ENCODE measurements at regions not wholly inside any gene's neighbourhood (a gene's known extent, or its start where the extent isn't known, plus 50 kb on each side); places are given as distances from the start of the nearest gene placed in this dataset.
"Not testable (repeated sequence)": the region's sequence is repeated elsewhere in the genome, so short reads cannot be mapped to it uniquely, and the experiment has no call there.

DNA sequence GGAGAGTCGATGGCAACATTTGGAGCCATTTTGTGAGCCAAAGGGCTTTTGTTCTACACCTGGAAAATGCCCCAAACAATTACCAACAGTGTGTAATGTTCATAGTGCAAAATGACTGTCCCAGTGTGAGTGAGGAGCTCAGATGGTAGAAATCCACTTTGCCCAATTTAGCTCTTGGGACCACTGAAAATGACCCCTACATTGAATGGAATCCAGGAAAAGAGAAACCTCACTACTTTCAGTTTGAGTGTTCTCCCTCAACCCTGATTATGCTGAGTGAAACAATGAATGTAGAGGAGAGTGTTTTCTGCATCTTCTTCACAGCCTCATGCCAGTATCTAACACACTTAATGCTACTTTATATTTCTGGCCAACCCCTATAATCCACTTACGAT, 84.9 kb upstream of the NRN1 start:
- TF ChIP-seq, protein P1, sequence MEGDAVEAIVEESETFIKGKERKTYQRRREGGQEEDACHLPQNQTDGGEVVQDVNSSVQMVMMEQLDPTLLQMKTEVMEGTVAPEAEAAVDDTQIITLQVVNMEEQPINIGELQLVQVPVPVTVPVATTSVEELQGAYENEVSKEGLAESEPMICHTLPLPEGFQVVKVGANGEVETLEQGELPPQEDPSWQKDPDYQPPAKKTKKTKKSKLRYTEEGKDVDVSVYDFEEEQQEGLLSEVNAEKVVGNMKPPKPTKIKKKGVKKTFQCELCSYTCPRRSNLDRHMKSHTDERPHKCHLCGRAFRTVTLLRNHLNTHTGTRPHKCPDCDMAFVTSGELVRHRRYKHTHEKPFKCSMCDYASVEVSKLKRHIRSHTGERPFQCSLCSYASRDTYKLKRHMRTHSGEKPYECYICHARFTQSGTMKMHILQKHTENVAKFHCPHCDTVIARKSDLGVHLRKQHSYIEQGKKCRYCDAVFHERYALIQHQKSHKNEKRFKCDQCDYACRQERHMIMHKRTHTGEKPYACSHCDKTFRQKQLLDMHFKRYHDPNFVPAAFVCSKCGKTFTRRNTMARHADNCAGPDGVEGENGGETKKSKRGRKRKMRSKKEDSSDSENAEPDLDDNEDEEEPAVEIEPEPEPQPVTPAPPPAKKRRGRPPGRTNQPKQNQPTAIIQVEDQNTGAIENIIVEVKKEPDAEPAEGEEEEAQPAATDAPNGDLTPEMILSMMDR (IDR thresholded peaks at IDR 0.05; ENCODE audit: low read depth, low read length, missing control alignments), result no peak
- no peak overlapping the region for H3K4me3 ChIP-seq (ENCODE audit: low read depth, low read length)
- no peak for DNase-seq (ENCODE audit: low read depth)
- in situ Hi-C loops (cut with HindIII; ENCODE audit: low sequenced_read_pairs), result no loop called here

GRCh38 chr6:6090861-6091607, 84.3 kb upstream of the NRN1 start:
- no peak for DNase-seq (ENCODE audit: low read depth)
- in situ Hi-C loops (cut with HindIII; ENCODE audit: low sequenced_read_pairs), result no loop called here
- TF ChIP-seq, protein P1 (IDR thresholded peaks at IDR 0.05; ENCODE audit: low read depth, low read length, missing control alignments), result no peak
- H3K4me3 ChIP-seq (ENCODE audit: low read depth, low read length), result no peak overlapping the region

DNA sequence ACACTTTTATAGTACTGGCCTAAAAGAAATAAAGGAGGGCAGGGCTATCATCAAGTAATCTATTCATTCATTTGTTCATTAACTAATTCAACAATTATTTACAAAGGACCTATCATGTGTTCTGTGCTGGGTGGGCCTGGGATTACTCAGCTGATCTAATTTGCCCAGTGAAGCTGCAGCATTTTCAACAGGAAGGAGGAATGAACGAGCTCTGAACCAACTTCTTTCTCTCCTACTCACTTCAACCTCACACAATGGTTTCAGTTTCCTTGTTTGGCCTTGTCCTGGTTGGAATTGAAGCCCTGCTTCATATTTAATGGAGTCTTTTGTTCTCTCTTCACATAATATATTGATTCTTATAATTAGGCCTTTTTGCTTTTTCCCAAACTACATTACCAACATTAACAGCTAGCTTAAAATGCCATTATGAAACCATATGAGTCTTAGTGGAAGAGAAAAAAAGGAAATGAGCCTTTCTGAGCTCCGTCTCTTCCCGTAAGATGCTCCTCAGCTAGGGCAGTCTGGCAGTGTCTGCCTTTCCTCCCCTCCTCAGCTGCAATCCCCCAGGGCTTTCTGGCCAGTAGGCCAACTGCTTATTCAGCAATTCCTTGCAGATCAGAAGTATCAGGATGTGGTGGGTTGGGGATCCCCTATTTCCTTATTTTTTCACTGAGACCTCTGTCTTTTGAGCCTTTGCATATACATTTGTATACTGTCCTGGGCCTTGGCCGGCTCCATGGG, 79.4 kb upstream of the NRN1 start:
- TF ChIP-seq, protein P1 (IDR thresholded peaks at IDR 0.05; ENCODE audit: low read depth, low read length, missing control alignments), result no peak
- no peak for DNase-seq (ENCODE audit: low read depth)
- no peak overlapping the region for H3K4me3 ChIP-seq (ENCODE audit: low read depth, low read length)
- in situ Hi-C loops (cut with HindIII; ENCODE audit: low sequenced_read_pairs), result no loop called here

DNA sequence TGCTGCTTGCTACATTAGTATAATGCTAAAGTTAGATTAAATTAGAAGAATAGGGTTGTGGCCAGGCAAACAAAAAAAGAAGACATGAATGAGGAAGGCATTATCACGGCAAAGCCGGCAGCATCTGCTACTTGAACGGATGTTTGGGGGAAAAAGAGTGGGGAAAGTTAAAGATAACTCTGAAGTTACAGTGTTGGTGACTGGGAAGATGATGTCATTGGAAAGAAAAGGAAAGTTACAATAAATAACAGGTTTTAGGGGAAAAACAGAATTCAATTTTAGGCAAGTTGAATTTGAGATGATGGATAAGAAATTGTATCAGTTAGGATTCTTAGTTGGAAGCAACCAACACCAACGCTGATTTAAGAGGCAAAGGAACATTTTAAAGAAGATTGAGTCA, 74.2 kb upstream of the NRN1 start:
- no peak overlapping the region for H3K4me3 ChIP-seq (ENCODE audit: low read depth, low read length)
- in situ Hi-C loops (cut with HindIII; ENCODE audit: low sequenced_read_pairs), result no loop called here
- DNase-seq (ENCODE audit: low read depth), result no peak
- TF ChIP-seq, protein P1 (IDR thresholded peaks at IDR 0.05; ENCODE audit: low read depth, low read length, missing control alignments), result no peak

GRCh38 chr6:6074190-6074589, 67.5 kb upstream of the NRN1 start:
- DNase-seq (ENCODE audit: low read depth), result no peak
- TF ChIP-seq, protein P1 (IDR thresholded peaks at IDR 0.05; ENCODE audit: low read depth, low read length, missing control alignments), result no peak
- H3K4me3 ChIP-seq (ENCODE audit: low read depth, low read length), result no peak overlapping the region
- in situ Hi-C loops (cut with HindIII; ENCODE audit: low sequenced_read_pairs), result no loop called here

- in situ Hi-C loops (cut with HindIII; ENCODE audit: low sequenced_read_pairs); DNase-seq (ENCODE audit: low read depth): not testable (repeated sequence)
Observed at GRCh38 chr6:6068157-6068556, 61.4 kb upstream of the NRN1 start.

DNA sequence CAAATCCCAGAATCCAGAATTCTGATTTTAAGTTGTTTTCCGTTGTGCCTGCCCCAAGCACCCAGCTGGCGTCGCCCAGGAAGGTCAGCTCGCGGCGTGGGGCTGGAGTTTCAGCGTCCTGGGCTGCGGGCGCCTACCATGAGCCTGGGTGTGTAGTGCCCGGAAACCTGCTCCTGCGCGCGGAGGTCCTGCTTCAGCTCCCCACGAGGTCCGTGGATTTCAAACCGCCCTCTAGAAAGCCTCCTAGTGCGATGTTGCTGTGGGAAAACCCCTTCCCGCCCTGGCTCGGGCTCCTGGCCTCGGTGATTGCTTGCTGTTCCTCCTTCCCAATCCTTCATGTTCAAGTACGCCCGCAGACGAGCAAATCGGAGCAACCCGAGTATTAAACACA, 51.3 kb upstream of the NRN1 start:
- no peak overlapping the region for H3K4me3 ChIP-seq (ENCODE audit: low read depth, low read length)
- TF ChIP-seq, protein P1 (IDR thresholded peaks at IDR 0.05; ENCODE audit: low read depth, low read length, missing control alignments), result no peak
- in situ Hi-C loops (cut with HindIII; ENCODE audit: low sequenced_read_pairs), result no loop called here
- DNase-seq (ENCODE audit: low read depth), result no peak

More at GRCh38 chr6:6068157-6068556, 61.4 kb upstream of the NRN1 start:
- H3K4me3 ChIP-seq (ENCODE audit: low read depth, low read length), result not testable (repeated sequence)

Measured in astrocyte of the cerebellum (primary cell).